HFF-Myc (cell line): ENCODE measurements at regions not wholly inside any gene's neighbourhood (a gene's known extent, or its start where the extent isn't known, plus 50 kb on each side); places are given as distances from the start of the nearest gene placed in this dataset.

ENCODE experiments used
- DNase-seq: peaks from one replicate; pipeline ENCODE4 v3.0.0-alpha.2; 2011; ENCODE audit warnings: low read depth; ENCODE audit errors: extremely low read depth
- H3K4me3 ChIP-seq: replicated peaks from 2 replicates; pipeline ENCODE4 v1.5.1; 2011; ENCODE audit warnings: low read depth, mild to moderate bottlenecking, control low read depth, low read length
- TF ChIP-seq, protein P1 (sequence below): IDR thresholded peaks from 2 replicates; pipeline ENCODE4 v1.5.1; 2012; ENCODE audit warnings: mild to moderate bottlenecking, low read depth, low read length, control low read depth; ENCODE audit errors: missing control alignments

DNA sequence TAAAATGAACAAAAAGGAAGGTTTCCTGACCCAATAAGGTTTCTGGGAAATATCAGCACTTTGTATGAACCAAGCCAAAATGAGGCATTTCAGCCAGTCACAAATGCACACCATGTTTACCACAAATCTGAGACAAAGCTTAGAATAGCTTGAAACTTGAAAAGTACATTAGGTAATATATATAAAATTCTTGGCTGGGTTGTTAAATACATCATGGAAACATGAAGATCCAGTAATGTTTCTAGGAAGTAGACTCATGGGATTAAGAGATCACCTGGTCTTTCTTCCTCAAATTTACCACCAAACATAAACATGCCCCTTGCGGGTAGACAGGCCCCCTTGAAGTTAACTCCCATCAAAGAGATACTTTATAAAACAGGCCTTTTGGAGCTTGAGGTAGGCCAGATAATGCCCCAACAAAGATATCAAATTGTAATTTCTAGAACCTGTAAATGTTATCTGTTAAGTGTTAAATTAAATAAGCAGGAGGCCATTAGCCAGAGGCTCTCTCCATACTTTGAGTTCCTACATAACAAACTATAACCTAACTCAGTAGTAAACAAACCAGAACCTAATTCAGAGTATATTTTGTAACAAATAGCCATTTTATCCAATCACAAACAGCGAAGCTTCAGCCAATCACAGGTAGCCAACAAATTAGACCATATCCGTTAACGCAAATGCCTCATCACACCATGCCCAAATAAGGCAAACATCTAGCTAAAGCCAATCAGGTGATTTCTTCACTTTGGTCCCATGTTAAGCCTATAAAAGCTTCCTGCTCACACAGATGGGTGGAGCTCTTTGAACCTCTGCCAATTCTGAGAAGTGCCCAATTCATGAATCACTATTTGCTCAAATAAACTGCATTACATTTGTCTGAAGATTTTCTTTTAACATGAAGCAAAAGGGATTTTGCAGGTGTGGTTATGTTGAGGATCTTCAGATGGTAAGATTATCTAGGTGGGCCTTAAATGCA is 127.9 kb upstream of the TARS1 start:
- TF ChIP-seq, protein P1, sequence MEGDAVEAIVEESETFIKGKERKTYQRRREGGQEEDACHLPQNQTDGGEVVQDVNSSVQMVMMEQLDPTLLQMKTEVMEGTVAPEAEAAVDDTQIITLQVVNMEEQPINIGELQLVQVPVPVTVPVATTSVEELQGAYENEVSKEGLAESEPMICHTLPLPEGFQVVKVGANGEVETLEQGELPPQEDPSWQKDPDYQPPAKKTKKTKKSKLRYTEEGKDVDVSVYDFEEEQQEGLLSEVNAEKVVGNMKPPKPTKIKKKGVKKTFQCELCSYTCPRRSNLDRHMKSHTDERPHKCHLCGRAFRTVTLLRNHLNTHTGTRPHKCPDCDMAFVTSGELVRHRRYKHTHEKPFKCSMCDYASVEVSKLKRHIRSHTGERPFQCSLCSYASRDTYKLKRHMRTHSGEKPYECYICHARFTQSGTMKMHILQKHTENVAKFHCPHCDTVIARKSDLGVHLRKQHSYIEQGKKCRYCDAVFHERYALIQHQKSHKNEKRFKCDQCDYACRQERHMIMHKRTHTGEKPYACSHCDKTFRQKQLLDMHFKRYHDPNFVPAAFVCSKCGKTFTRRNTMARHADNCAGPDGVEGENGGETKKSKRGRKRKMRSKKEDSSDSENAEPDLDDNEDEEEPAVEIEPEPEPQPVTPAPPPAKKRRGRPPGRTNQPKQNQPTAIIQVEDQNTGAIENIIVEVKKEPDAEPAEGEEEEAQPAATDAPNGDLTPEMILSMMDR: no peak
- peak; percentile 87 for DNase-seq

GRCh38 chr5:33315189-33315588 is 125.6 kb upstream of the TARS1 start:
- DNase-seq: no peak
- TF ChIP-seq, protein P1: no peak
- H3K4me3 ChIP-seq: no peak overlapping the region

More for the DNA sequence above, 127.9 kb upstream of the TARS1 start:
- no peak overlapping the region for H3K4me3 ChIP-seq

DNA sequence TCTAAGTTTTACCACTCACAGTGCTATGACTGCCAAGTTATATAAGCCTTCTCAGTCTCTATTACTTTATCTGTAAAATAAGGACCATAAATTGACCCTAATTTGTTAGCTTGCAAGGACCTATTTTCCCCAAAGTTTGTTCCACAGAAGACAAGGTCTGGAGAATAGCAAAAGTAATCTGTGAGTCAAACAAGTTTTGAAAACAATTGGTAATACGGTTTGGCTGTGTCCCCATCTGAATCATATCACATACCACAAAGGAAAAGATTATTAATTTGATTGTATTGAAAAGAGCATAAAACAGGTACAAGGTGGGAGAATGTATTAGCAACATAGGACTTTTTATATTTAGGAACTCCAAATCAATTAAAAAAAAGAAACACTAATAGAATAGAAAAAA is 124.0 kb upstream of the TARS1 start:
- H3K4me3 ChIP-seq: no peak overlapping the region
- TF ChIP-seq, protein P1: no peak
- no peak for DNase-seq

GRCh38 chr5:33317271-33317670 is 123.5 kb upstream of the TARS1 start:
- TF ChIP-seq, protein P1: no peak
- H3K4me3 ChIP-seq: no peak overlapping the region

GRCh38 chr5:33319151-33319550 is 121.6 kb upstream of the TARS1 start:
- no peak for DNase-seq
- TF ChIP-seq, protein P1: no peak

More at GRCh38 chr5:33317271-33317670, 123.5 kb upstream of the TARS1 start:
- no peak for DNase-seq

GRCh38 chr5:33319841-33320240 is 120.9 kb upstream of the TARS1 start:
- TF ChIP-seq, protein P1: no peak
- no peak overlapping the region for H3K4me3 ChIP-seq
- DNase-seq: no peak

More at GRCh38 chr5:33319151-33319550, 121.6 kb upstream of the TARS1 start:
- H3K4me3 ChIP-seq: no peak overlapping the region
